ENCODE measurements at regions not wholly inside any gene's neighbourhood (a gene's known extent, or its start where the extent isn't known, plus 50 kb on each side); places are given as distances from the start of the nearest gene placed in this dataset.

GRCh38 chr4:176579226-176579625, 213.5 kb downstream of the VEGFC start:
- TF ChIP-seq CTCF (IDR thresholded peaks at IDR 0.05) (no peak), ZFX (IDR thresholded peaks at IDR 0.05; ENCODE audit: borderline replicate concordance) (no peak)
